Right forelimb (tissue), 1 donor: ENCODE measurements at regions not wholly inside any gene's neighbourhood (a gene's known extent, or its start where the extent isn't known, plus 50 kb on each side); places are given as distances from the start of the nearest gene placed in this dataset.
"Not testable (repeated sequence)": the region's sequence is repeated elsewhere in the genome, so short reads cannot be mapped to it uniquely, and the experiment has no call there.

Experiments
- DNase-seq: peaks from one replicate; pipeline ENCODE4 v3.0.0-alpha.2; 2018

- no peak for DNase-seq
These were observed 359.3 kb upstream of the UBE2E2 start for GRCh38 chr3:22843854-22844253.

- DNase-seq, result no peak
These were observed 356.6 kb upstream of the UBE2E2 start for GRCh38 chr3:22846566-22846965.

- not testable (repeated sequence) for DNase-seq
These were observed 353.5 kb upstream of the UBE2E2 start for GRCh38 chr3:22849583-22849982.

GRCh38 chr3:22856811-22857210 lies 346.3 kb upstream of the UBE2E2 start:
- DNase-seq, result no peak

- no peak for DNase-seq
These were observed 344.6 kb upstream of the UBE2E2 start for GRCh38 chr3:22858486-22858885.

- no peak for DNase-seq
These were observed 343.5 kb upstream of the UBE2E2 start for GRCh38 chr3:22859618-22860017.

GRCh38 chr3:22861426-22861825 lies 341.7 kb upstream of the UBE2E2 start:
- DNase-seq, result no peak

GRCh38 chr3:22862111-22862510 lies 341.0 kb upstream of the UBE2E2 start:
- no peak for DNase-seq

GRCh38 chr3:22882834-22883233 lies 320.3 kb upstream of the UBE2E2 start:
- not testable (repeated sequence) for DNase-seq

GRCh38 chr3:22885039-22885438 lies 318.1 kb upstream of the UBE2E2 start:
- no peak for DNase-seq

GRCh38 chr3:22885574-22886341 lies 317.4 kb upstream of the UBE2E2 start:
- DNase-seq, result no peak

GRCh38 chr3:22886439-22887068 lies 316.6 kb upstream of the UBE2E2 start:
- DNase-seq, result no peak

GRCh38 chr3:22887664-22888291 lies 315.3 kb upstream of the UBE2E2 start:
- DNase-seq, result no peak

GRCh38 chr3:22893101-22893500 lies 310.0 kb upstream of the UBE2E2 start:
- DNase-seq, result peak; percentile 51

GRCh38 chr3:22893644-22894325 lies 309.3 kb upstream of the UBE2E2 start:
- DNase-seq, result peak; percentile 75

GRCh38 chr3:22894865-22895264 lies 308.3 kb upstream of the UBE2E2 start:
- no peak for DNase-seq

GRCh38 chr3:22895671-22896070 lies 307.5 kb upstream of the UBE2E2 start:
- DNase-seq, result no peak

- no peak for DNase-seq
These were observed 304.6 kb upstream of the UBE2E2 start for GRCh38 chr3:22898558-22898957.

- DNase-seq, result no peak
These were observed 303.7 kb upstream of the UBE2E2 start for GRCh38 chr3:22899441-22899840.

GRCh38 chr3:22900296-22900695 lies 302.8 kb upstream of the UBE2E2 start:
- DNase-seq, result no peak

GRCh38 chr3:22901684-22902083 lies 301.4 kb upstream of the UBE2E2 start:
- DNase-seq, result no peak

GRCh38 chr3:22907161-22907780 lies 295.9 kb upstream of the UBE2E2 start:
- no peak for DNase-seq

- DNase-seq, result no peak
These were observed 295.3 kb upstream of the UBE2E2 start for GRCh38 chr3:22907796-22908195.
